GM12892 (cell line): ENCODE measurements at regions not wholly inside any gene's neighbourhood (a gene's known extent, or its start where the extent isn't known, plus 50 kb on each side); places are given as distances from the start of the nearest gene placed in this dataset.

Source experiments
- POLR2A ChIP-seq: IDR thresholded peaks from 2 replicates; pipeline ENCODE4 v1.6.1; 2011; ENCODE audit warnings: low read depth, low read length, control low read depth
- TAF1 ChIP-seq: IDR thresholded peaks from 2 replicates; pipeline ENCODE4 v1.6.1; 2011; ENCODE audit warnings: low read depth, mild to moderate bottlenecking, control low read depth, low read length, borderline replicate concordance

DNA sequence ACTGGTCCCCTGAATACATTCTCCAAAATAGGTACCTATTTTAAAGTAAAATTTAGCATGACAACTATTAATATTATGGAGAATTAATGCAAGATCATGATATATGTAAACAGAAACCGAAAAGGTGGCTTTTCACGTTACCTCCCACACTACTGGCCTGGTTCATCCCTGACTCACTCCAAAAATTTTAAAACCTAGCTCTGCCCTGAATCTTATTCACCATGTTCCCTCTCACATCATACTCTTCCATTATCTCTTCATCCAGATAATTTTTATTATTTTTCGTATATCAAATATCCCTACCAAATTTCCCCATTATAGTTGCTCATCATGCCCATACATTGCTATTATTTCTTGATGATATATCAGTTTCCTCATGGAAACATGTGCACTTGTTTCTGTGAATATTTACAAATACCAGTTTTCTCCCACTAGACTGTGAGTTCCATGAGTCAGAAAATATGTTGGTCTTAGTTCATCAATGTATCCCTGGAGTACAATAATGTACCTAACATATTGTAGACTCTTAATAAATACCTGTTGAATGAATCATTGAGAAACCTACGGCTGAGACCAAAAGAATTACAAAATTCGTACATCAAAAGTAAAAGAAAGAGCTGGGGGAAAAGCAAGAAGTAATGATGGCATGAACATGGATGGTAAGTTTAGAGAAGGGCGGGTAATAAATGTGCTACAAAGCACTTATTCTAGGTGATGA, 360.1 kb upstream of the CHAC2 start:
- TF ChIP-seq TAF1 (no peak), POLR2A (no peak)
